Activated CD8-positive, alpha-beta memory T cell treated with anti-CD3 and anti-CD28 coated beads for 4 hours (primary cell): ENCODE measurements at regions not wholly inside any gene's neighbourhood (a gene's known extent, or its start where the extent isn't known, plus 50 kb on each side); places are given as distances from the start of the nearest gene placed in this dataset.
"Not testable (repeated sequence)": the region's sequence is repeated elsewhere in the genome, so short reads cannot be mapped to it uniquely, and the experiment has no call there.

ENCODE experiments used
- DNase-seq, 2 donors: peaks; one replicate each; pipeline ENCODE4 v3.0.0-alpha.2; 2020; ENCODE audit warnings: low read depth in 2 of 2

DNA sequence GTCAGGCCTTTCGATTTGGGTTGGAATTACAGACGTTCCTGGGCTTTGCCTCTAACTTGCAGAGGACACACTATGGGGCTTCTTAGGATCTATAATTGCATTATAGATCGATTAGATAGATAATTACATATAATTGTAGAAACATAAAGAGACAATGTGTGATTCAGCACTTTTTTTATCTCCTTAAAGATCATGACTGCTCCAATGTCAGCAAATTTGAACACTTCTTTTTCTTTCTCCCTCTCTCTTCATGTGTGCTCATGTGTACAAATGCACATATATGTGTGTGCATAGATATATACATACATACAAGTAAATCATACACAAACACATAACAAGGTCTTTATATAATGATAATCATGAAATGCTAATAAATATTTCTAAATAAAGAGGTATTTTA, 1261.2 kb upstream of the SLC39A10 start:
- no peak for DNase-seq

DNA sequence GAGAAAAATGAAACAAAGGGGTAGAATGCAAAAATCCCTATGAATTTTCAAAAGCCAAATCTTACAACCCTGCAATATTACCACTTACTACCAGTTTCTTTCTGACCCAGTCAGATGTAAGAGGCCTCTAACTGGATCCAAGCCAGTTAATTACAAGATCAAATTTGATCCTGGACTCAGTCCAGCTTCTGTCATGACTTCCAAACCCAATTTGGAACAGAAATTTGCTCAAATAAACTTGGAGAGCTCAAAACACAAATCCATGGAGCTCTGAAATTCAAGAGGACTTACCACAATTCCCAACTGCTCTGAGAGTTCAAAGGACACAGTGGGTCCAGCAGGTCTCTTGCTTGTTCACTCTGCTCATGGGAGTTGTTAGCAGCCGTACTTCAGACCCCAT, 1271.7 kb upstream of the SLC39A10 start:
- DNase-seq: no peak

DNA sequence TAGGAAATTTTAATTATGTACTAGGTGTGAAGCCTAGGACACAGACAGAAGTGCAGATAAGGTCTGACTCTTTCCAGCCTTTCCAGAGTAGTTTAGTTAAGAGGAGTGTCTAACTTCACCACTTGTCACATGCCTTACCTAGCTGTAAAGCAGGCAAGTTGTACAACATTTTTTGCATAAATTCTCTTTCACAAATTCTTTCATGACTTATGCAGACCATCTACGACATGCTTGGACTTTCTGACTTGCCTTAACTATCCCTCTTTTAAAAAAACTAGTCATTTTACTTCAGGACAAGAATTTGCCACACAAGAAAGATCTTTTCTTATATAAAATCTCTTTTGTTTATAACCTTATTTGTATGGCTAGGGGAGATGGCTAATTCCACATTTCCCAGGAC, 1273.6 kb upstream of the SLC39A10 start:
- DNase-seq: no peak

DNA sequence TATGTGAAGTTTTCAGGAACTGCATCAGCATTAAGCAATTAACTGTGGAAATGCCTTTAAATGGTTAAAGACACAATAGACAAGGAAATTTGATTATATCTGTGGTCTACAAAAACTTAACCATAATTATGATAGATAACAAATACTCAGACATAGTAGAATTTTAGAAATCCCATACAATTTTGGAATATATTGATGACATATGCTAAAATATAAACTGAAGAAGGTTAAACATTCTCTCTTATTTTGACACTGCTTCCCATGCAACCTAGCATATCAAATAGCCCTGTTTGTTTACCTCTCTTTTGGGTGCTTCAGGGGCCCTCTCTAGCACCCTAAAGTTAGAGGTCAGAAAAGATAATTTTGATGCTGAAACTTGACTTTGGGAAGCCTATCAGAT, 1274.8 kb upstream of the SLC39A10 start:
- no peak for DNase-seq

DNA sequence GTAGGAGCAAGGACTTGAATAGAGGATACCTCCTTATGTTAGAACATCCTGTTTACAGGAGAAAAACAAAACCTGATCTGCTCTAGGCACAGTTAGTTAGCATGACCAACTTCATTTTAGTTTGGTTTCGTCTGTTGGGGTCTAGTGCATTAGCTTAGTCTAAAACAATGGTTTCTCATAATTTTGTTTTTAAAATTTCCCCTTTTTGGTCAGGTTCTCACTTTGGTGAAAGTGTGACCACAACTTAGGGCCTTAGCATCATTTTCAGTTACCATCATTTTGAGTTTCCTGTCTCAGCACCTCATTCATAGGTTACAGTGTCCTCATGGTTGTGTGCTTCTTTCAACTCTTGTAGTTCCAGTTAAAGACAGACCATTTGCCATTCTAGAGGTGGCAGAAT, 1277.0 kb upstream of the SLC39A10 start:
- no peak for DNase-seq

DNA sequence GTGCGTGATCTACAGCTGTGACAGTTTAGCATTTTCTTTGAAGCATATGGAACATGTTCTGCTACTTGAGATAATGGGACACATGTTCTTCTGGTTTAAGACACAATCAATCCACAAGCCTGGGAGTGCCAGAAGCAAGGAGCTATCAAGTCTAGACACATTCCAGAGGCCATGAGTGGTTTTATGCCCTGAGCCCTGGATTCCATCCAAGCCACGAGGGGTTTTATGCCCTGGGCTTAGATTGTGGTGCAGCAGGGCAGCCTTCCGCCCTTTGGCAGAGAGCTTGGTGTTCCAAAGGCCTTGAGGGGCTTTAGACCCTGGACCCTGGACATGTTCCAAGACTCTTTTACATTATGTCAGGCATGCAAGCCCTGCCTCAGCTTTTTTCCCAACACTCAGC, 1289.6 kb upstream of the SLC39A10 start:
- not testable (repeated sequence) for DNase-seq

DNA sequence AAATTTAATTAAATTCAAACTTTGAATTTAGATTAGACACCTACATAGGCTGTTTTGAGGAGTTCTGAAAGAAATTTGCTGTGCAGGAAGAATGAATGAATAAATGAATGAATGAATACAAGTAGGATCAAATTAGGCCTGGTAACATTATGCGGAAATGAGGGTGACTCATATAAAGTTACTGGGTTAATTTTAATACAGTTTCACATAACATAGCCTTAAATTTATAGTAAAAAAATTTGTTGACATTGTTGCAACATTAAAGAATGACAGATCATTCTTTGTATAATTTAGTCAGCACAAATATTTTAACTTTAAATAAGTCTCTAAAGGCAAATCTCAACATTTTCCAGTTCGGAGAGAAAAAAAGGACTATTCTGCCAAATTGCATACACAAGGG, 1293.1 kb upstream of the SLC39A10 start:
- DNase-seq: no peak

DNA sequence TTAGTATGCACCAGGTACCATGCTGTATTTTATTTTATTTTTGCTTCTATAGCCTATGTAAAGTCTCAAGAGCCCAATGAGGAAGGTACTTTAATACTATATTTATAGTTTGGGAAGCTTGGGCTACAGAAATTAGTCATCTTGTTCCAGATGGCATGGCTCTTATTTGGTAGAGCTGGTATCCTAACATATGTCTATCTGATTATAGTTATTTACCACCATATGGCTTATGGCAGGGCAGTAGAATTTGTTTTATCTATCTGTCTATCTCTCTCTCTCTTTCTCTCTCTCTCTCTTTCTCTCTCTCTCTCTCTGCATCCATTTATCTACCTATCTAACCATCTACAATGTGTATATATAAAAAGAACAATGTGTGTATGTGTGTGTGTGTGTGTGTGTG, 1293.7 kb upstream of the SLC39A10 start:
- DNase-seq: no peak

DNA sequence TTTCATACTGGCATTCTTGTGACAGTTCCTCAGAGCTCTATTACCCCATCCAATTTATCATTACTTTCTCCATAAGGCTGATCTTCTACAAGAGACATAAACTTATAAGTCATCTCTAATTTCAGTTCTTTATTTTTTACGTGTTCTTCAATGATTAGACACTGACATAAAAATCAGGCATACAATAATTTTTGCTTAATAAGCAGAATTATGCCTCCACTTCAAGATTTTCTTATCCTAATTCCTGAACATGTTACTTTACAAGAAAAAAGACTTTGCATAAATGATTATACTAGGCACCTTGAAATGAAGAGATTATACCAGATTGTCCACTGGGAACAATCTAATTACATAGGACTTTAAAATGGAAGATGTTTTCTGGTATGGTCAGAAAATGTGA, 1304.5 kb upstream of the SLC39A10 start:
- DNase-seq: no peak

DNA sequence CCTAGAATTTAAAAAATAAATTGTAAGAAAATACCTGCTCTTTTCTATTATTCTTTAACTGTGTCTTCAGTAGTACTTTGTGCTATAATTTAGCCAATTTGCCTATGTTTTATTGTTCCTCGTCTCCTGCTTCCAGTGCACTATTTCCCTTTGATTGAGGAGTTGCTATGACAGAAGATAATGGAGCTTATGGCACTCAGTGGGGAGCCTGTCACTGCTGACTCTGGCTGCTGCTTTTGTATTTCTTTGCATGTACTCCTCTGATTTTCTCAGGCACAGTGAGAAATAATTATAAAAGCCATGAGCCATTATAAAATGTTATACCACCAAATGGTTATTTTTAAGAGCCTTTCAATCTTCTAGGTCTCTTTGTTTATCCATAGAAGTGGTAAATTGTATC, 1310.8 kb upstream of the SLC39A10 start:
- no peak for DNase-seq

DNA sequence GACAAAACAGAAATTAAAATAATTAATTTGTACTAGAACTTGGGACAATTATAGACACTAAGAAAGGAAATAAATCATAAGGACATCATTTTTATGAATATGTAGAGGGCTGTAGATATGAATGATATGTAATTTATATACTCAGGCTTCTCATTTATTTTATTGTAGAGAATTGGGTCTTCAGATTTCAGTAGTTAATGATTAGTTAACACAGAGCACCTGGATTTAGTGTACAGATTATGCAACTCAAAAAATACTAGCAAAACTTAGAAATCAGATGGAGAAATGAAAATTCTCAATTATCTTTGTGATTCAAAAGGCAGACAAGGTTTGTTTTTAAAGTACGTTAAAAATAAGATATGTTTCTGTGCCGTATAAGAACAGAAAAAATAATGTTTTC, 1311.7 kb upstream of the SLC39A10 start:
- no peak for DNase-seq

DNA sequence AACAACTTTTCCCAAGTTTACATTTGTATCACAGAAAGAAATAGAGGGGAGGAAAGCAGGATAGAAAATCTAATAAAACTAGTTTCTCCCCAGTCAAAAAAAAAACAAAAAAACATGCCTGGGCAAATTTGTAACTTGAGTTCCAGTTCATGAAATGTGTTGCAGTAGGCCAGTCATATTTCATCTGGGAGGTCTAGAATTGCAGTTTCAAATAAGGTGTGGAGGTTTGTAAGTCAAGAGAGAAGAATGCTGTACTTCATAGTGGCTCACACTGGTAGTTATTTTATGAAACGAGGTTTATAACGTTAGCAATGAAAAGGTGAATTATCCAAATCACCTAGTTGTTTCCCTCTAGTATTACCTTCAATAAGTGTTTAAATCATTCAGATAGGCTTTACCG, 1313.9 kb upstream of the SLC39A10 start:
- DNase-seq: no peak

DNA sequence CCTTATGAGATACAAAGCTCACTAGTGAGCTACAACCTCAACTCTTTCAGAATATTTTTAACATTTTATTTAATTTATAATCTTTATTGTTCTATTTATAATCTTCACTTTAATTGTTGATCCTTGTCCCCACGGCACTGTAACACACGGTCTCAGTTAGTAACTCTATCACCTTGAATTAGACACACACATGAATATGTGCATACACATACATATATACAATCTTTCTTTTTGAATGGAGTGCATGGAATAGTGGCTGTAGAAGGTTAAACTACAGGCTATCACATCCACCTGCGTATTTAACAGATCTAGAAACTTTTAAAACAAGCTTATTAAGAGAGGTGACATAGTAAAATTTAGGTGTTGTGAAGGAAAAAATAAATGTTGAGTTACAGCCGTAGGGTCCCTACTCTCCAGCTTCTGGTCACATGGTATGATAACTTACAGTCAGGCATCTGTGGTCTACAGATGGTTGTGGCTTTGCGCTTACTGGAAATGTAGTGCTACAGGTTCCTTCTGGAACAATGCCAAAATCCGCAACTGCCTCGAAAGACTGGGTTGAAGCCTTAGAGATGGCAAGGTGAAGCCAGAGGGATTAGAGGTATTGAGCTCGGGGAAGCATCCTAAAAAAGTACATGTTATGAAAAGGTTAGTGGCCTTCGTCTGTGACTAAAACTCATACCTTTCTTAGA, 1324.1 kb upstream of the SLC39A10 start:
- no peak for DNase-seq

DNA sequence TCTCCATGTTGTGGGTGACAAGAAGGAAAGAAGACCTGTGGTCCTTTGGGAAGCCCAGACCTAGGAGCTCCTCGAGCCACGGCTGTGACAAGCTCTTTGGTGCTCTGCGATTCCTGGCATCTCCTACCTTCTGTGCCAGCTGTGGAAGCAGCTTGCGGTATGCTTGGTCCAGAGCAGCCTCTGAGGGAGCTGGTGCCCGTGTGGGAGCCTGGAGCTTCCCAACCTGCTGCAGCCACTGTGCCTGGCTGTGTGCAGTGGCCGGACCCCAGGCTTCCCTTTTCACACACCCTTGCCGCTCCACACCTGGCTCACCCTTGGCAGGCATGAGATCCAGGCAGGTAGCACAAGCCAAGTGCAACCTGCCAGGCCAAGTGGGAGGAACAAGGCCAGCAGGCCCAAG, 1328.6 kb upstream of the SLC39A10 start:
- no peak for DNase-seq

DNA sequence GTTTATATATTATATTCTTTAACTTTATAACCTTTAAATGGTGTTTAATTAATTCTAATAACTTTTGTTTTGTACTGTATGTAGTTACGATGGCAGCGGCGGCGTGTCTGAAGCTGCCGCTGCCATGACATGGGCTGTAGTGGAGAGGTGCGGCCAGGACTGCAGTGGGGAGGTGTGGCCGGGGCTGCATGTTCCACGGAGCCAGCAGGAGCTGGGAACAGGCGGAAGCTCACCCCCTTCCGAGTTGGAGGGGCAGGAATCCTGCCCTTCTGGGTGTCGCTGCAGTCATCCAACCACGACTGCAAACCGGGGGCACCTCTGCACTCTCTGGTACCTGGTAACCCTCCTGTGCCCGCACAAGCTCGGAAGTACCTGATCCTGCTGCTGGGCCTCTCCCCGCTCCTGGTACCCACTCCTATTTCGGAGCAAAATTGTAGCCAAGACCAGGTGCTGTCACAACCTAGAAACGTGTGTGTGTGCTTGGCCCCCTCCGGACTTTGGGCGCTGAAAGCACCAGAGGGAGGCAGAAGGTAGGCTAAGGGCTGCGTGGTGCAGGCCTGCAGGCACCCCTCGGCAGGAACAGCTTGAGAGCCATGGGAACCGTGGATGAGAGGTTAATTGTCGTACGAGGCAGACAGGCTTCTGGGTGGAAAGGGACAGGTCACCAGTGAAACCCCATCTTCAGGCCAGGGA, 1329.7 kb upstream of the SLC39A10 start:
- DNase-seq: no peak

DNA sequence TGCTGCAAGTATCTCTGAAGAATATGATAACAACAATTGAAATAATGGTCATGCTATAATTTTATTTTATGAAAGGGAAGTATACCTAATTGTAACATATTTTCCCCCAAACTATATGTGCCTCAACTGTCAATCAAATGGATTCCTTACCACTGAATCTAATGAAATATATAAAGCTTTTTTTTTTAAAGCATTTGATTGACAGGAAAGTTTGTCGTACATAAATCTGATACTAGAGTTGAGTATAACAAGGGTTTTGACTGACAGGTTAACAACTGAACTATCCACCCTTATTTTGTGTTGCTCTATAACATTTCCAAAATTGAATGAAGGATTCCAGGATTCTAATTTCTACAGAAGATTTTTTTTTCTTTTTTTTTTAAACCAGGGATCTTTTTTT, 1333.3 kb upstream of the SLC39A10 start:
- DNase-seq: no peak

DNA sequence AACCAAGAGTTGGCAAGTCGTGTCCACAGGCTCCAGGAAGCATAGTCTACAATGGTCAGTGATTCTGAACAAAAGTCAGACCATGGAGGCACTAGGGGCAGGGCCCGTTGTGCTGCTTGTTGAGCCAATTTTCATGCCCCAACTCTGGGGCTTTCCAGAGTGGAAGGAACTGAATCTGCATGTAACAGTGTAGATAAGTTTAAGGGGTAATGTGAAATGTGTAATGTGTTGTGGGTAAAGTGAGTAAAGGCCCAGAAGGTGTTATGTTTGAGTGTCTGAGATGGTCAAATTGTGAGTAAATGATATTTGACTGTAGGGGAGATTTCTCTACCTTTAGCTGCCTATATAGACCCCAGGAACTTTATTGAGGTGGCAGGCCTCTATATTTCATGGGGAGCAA, 1336.5 kb upstream of the SLC39A10 start:
- DNase-seq: no peak

DNA sequence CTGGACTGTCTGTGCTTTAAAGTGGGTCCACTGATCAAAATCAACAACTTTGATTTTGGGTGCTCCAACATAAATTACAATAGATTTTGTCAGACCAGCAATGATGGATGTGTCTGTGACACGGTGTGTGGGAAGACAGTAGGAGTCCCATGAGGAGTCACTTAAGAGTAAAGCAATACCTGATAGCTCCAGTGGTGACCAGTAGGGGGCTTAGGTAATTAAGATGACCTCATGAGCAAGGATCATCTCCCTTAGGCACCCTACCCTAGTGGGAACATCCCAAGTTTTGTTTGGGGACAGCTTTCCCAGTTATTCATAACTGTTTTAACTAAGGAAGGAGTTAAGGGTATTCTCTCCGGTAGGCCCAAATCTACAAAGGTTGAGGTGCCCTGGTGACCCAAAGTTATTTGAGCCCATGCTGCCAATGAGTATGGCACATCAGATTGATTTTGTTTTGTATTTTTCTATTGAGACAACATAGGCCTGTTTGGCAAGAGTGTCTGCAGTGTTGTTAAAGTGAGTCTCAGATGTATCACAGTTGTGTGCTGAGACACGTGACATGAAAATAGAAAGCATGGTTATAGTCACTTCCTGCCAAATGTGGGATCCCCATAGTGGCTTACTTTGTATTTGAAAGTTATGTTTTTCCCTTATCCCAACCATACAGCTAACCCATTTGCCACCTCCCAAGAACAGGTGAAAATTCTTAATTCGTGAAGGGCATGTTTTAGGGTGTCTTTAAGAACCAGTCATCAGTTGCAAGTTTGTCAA, 1337.6 kb upstream of the SLC39A10 start:
- DNase-seq: no peak

DNA sequence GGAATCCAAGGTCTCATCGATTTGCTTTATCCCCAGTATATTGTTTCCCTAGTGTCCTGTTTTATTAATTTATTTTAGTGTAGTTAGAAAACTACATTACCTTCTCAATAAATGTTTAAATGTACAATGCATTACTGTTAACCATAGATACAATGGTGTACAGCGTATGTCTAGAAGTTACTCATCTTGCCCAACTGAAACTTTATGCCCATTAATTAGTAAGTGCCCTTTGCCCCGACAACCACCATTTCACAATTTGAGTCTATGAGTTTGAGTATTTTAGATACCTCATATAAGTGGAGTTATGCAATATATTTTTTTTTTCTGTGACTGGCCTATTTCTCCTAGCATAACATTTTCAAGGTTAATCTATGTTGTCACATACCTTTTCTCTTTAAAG, 1343.0 kb upstream of the SLC39A10 start:
- no peak for DNase-seq

DNA sequence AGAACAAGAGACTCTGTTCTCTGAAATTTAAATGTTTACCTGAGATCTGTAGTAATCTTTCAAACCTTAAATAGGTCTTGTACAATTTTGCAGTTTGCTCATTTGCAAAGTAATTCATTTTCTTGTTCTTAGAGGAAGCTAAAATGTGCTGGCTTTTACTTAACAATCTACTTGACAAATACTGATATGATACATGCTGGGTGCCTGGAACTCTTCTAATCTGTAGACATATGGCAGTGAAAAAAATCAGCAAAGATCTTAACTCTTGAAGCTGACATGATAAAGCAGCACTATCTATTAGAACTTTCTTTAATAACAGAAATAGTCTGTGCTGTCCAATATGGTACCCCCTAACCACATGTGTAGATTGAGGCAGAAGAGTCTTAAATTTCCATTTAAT, 1352.8 kb upstream of the SLC39A10 start:
- DNase-seq: no peak

DNA sequence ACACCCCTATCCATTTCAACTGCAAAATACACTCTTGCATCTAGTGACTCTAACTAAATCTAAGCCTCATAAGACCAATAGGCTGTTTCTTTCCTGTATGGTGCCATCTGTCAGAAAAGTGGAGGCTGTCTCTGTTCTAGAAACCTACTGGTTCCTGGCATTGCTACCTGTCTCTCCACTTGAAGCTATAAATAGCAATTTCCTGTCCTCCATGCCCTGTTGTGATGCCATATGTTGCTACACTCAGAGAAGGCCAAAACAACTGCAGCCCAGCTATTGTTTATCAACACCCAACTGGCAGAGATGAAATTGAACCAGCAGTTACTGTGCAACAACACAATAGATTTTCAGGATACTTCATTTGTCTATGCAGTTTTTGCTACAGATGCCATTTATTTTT, 1355.1 kb upstream of the SLC39A10 start:
- DNase-seq: no peak

DNA sequence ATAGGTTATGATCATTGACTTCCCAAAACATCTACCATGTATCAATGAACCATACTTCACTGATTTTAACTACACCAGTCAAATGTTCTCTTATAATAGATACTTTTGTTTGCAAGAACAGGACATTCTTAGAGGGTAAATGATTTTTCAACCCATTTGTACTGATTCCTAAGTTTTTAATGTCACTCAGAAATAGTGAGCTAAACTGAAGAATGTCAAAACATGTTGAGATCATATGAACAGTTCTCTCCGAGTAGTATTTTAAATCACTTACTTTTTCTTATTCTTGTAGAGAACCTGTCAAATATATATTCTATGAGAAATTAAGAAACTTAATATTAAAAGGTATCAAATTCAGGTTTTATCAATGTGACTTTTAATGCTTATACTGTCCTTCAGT, 1362.9 kb upstream of the SLC39A10 start:
- no peak for DNase-seq

DNA sequence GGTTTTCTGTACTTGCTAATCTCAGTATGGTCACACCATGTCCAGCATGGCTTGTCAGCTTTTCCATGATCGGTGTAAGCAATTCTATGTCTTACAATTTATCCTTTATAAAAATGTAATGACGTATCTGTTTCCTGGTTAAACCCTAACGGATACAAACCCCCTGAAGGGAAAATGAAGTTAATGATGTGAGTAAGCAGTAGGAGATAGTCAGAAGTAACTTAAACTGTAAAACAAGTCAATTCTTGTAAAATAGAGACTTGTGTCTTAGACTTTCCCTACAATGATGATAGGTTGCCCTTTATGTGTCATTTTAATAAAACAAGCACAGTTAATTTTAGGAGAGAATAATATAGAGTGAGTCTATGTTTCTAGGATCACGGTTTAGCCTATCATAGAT, 1365.9 kb upstream of the SLC39A10 start:
- no peak for DNase-seq
